Hematopoietic multipotent progenitor cell treated with erythropoietin and hydrocortisone succinate and interleukin-3 and kit ligand, for 4 days (in vitro differentiated cells): ENCODE measurements at regions not wholly inside any gene's neighbourhood (a gene's known extent, or its start where the extent isn't known, plus 50 kb on each side); places are given as distances from the start of the nearest gene placed in this dataset.

Source experiments
- DNase-seq: peaks from one replicate; pipeline ENCODE4 v3.0.0-alpha.2; 2015

GRCh38 chr7:46710927-46711326, 789.9 kb upstream of the IGFBP3 start:
- DNase-seq, result no peak

GRCh38 chr7:46707973-46708372, 786.9 kb upstream of the IGFBP3 start:
- DNase-seq, result no peak

GRCh38 chr7:46705386-46706255, 784.5 kb upstream of the IGFBP3 start:
- DNase-seq, result no peak

- no peak for DNase-seq
These were observed 775.7 kb upstream of the IGFBP3 start for GRCh38 chr7:46696741-46697140.

- DNase-seq, result no peak
These were observed 774.1 kb upstream of the IGFBP3 start for GRCh38 chr7:46695051-46695708.

GRCh38 chr7:46694058-46694457, 773.0 kb upstream of the IGFBP3 start:
- DNase-seq, result no peak

- no peak for DNase-seq
These were observed 766.1 kb upstream of the IGFBP3 start for GRCh38 chr7:46687203-46687602.

- no peak for DNase-seq
These were observed 764.0 kb upstream of the IGFBP3 start for GRCh38 chr7:46685051-46685450.

GRCh38 chr7:46682836-46683624, 762.0 kb upstream of the IGFBP3 start:
- no peak for DNase-seq

- DNase-seq, result no peak
These were observed 760.9 kb upstream of the IGFBP3 start for GRCh38 chr7:46681865-46682503.

- no peak for DNase-seq
These were observed 759.1 kb upstream of the IGFBP3 start for GRCh38 chr7:46680147-46680546.

GRCh38 chr7:46679671-46680070, 758.6 kb upstream of the IGFBP3 start:
- no peak for DNase-seq

- DNase-seq, result no peak
These were observed 757.3 kb upstream of the IGFBP3 start for GRCh38 chr7:46678421-46678820.

- DNase-seq, result no peak
These were observed 754.4 kb upstream of the IGFBP3 start for GRCh38 chr7:46675456-46675855.

- DNase-seq, result no peak
These were observed 751.8 kb upstream of the IGFBP3 start for GRCh38 chr7:46672861-46673260.

GRCh38 chr7:46671108-46671769, 750.2 kb upstream of the IGFBP3 start:
- DNase-seq, result no peak

GRCh38 chr7:46669028-46669427, 748.0 kb upstream of the IGFBP3 start:
- no peak for DNase-seq

- no peak for DNase-seq
These were observed 743.4 kb upstream of the IGFBP3 start for GRCh38 chr7:46664453-46664852.

GRCh38 chr7:46663025-46663424, 742.0 kb upstream of the IGFBP3 start:
- no peak for DNase-seq

- DNase-seq, result no peak
These were observed 740.4 kb upstream of the IGFBP3 start for GRCh38 chr7:46661431-46661830.

GRCh38 chr7:46660402-46660980, 739.4 kb upstream of the IGFBP3 start:
- no peak for DNase-seq

GRCh38 chr7:46658281-46658680, 737.2 kb upstream of the IGFBP3 start:
- no peak for DNase-seq
